NCI-H748 (cell line): ENCODE measurements at regions not wholly inside any gene's neighbourhood (a gene's known extent, or its start where the extent isn't known, plus 50 kb on each side); places are given as distances from the start of the nearest gene placed in this dataset.
"Not testable (repeated sequence)": the region's sequence is repeated elsewhere in the genome, so short reads cannot be mapped to it uniquely, and the experiment has no call there.

Experiments
- DNase-seq: peaks from one replicate; lab custom pipeline; 2025; ENCODE audit not compliant: unreplicated experiment; lab: John Stamatoyannopoulos, UW

GRCh38 chr5:143947313-143947712 lies 135.4 kb downstream of the HMHB1 start:
- DNase-seq: no peak

- no peak for DNase-seq
Observed at GRCh38 chr5:143952809-143953208, 140.8 kb downstream of the HMHB1 start.

GRCh38 chr5:143953851-143954250 lies 141.9 kb downstream of the HMHB1 start:
- no peak for DNase-seq

- DNase-seq: no peak
Observed at GRCh38 chr5:143955141-143955540, 143.2 kb downstream of the HMHB1 start.

- no peak for DNase-seq
Observed at GRCh38 chr5:143957455-143957854, 145.5 kb downstream of the HMHB1 start.

- no peak for DNase-seq
Observed at GRCh38 chr5:143962201-143962600, 150.2 kb downstream of the HMHB1 start.

GRCh38 chr5:143964919-143965318 lies 153.0 kb downstream of the HMHB1 start:
- DNase-seq: no peak

- no peak for DNase-seq
Observed at GRCh38 chr5:143966280-143966679, 154.3 kb downstream of the HMHB1 start.

- peak; percentile 48 for DNase-seq
Observed at GRCh38 chr5:143968071-143968878, 156.3 kb downstream of the HMHB1 start.

GRCh38 chr5:143970159-143970558 lies 158.2 kb downstream of the HMHB1 start:
- no peak for DNase-seq

GRCh38 chr5:143972068-143972467 lies 160.1 kb downstream of the HMHB1 start:
- no peak for DNase-seq

GRCh38 chr5:143976055-143976454 lies 164.1 kb downstream of the HMHB1 start:
- DNase-seq: no peak

- no peak for DNase-seq
Observed at GRCh38 chr5:143977891-143978461, 166.0 kb downstream of the HMHB1 start.

GRCh38 chr5:143979044-143979690 lies 167.2 kb downstream of the HMHB1 start:
- no peak for DNase-seq

- DNase-seq: no peak
Observed at GRCh38 chr5:143980506-143980905, 168.5 kb downstream of the HMHB1 start.

GRCh38 chr5:143982957-143983356 lies 171.0 kb downstream of the HMHB1 start:
- not testable (repeated sequence) for DNase-seq

GRCh38 chr5:143985832-143986515 lies 174.0 kb downstream of the HMHB1 start:
- no peak for DNase-seq

GRCh38 chr5:143986516-143987212 lies 174.7 kb downstream of the HMHB1 start:
- no peak for DNase-seq

- DNase-seq: no peak
Observed at GRCh38 chr5:143987264-143987663, 175.3 kb downstream of the HMHB1 start.

GRCh38 chr5:143987751-143988560 lies 176.0 kb downstream of the HMHB1 start:
- no peak for DNase-seq
